Astrocyte (in vitro differentiated cells and primary cell): ENCODE measurements at regions not wholly inside any gene's neighbourhood (a gene's known extent, or its start where the extent isn't known, plus 50 kb on each side); places are given as distances from the start of the nearest gene placed in this dataset.

Experiments used
- CTCF ChIP-seq: IDR thresholded peaks from 2 replicates; pipeline ENCODE4 v1.5.1; 2011; ENCODE audit warnings: low read depth, mild to moderate bottlenecking, inconsistent platforms, low read length, moderate library complexity; ENCODE audit not compliant: insufficient read depth
- EZH2 ChIP-seq: IDR thresholded peaks from 2 replicates; pipeline ENCODE4 v1.6.1; 2012; ENCODE audit warnings: mild to moderate bottlenecking, low read length, inconsistent platforms; ENCODE audit not compliant: insufficient read depth

DNA sequence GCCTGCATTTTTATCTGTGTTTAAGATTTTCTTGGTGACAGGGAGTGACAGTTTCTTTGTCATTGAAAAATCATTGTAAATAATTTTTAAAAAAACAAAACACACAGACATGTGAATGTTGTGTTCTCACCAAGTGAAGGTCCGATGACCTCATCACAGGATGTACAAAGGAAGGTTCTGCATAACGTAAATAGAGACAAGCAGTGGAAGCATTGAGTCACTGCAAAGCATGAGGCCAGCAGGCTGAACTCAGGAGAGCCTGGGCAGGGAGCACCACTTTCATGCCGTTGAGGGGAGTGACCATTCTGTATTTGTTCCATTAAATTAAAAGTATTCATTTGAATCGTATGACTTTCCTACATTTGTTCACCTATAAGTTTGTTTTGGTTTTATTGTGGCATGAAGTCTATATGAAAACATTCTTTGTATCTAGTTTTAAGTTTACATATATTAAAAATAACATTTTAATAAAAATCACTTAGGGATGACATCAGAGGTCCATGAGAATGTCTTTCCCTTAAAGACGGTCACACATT, 70.4 kb upstream of the TLE1 start:
- TF ChIP-seq CTCF (no peak), EZH2 (no peak)
